H1 (cell line): ENCODE measurements at regions not wholly inside any gene's neighbourhood (a gene's known extent, or its start where the extent isn't known, plus 50 kb on each side); places are given as distances from the start of the nearest gene placed in this dataset.
A peak's percentile ranks its signal among the peaks of the same experiment; 100 is the strongest.

Source experiments
- CTCF ChIA-PET: fragments of 300-600 bp; sonication (Branson Sonifier 250); formaldehyde crosslinking; loops from one replicate; lab custom pipeline; 2021; ENCODE audit not compliant: partially characterized antibody; lab: Charles Lee
- POLR2A ChIA-PET: fragments of 300-600 bp; sonication (Branson Sonifier 250); formaldehyde crosslinking; loops from one replicate; lab custom pipeline; 2021; ENCODE audit warnings: inconsistent platforms; ENCODE audit not compliant: partially characterized antibody; lab: Charles Lee
- DNase-seq, 2 experiments: peaks; one replicate each; pipeline versions ENCODE4 v3.0.0 to v3.0.0-alpha.2; 2010 to 2022; ENCODE audit warnings: low spot score in 2 of 2, low read depth in 1 of 2, mixed read lengths in 1 of 2
- FAIRE-seq: peaks from 2 replicates; lab custom pipeline; 2011; peaks lifted over from hg19 to GRCh38; lab: Jason Lieb, UNC
- H2AFZ ChIP-seq: 2 replicates; pipeline ENCODE4 v1.8.1; 2012; ENCODE audit warnings: low read length, inconsistent platforms
- H2AK5ac ChIP-seq: 2 replicates; pipeline ENCODE4 v1.6.1; 2013; ENCODE audit warnings: low read depth, low read length
- H2BK120ac ChIP-seq: replicated peaks from 2 replicates; pipeline ENCODE3; 2013; ENCODE audit warnings: low read depth, low read length, inconsistent platforms
- H2BK12ac ChIP-seq: 2 replicates; pipeline ENCODE4 v1.6.1; 2013; ENCODE audit warnings: low read depth, low read length
- H2BK15ac ChIP-seq: 2 replicates; pipeline ENCODE4 v1.6.1; 2013; ENCODE audit warnings: low read length
- H2BK20ac ChIP-seq: 2 replicates; pipeline ENCODE4 v1.6.1; 2013; ENCODE audit warnings: low read length
- H2BK5ac ChIP-seq: 2 replicates; pipeline ENCODE4 v1.6.1; 2013; ENCODE audit warnings: low read depth, low read length
- H3K14ac ChIP-seq: 2 replicates; pipeline ENCODE4 v1.6.1; 2013; ENCODE audit warnings: inconsistent platforms; ENCODE audit not compliant: insufficient read length
- H3K18ac ChIP-seq: 2 replicates; pipeline ENCODE4 v1.6.1; 2013; ENCODE audit warnings: low read length; ENCODE audit errors: extremely low read depth
- H3K23ac ChIP-seq: 2 replicates; pipeline ENCODE4 v1.6.1; 2013; ENCODE audit warnings: inconsistent platforms; ENCODE audit not compliant: insufficient read length
- H3K23me2 ChIP-seq: 2 replicates; pipeline ENCODE4 v1.6.1; 2013; ENCODE audit warnings: low read depth, low read length
- H3K27ac ChIP-seq: 2 replicates; pipeline ENCODE4 v1.6.1; 2011; ENCODE audit warnings: low read depth, low read length, inconsistent platforms
- H3K27me3 ChIP-seq, 4 experiments: replicated peaks in 1 of 4; 1 replicate in 1 of 4; 2 replicates in 3 of 4; pipeline versions ENCODE4 v1.6.1 to v1.8.1; 2011 to 2013; ENCODE audit warnings: low read length in 3 of 4, mild to moderate bottlenecking in 3 of 4, inconsistent platforms in 2 of 4, mixed read lengths in 2 of 4, moderate library complexity in 1 of 4; ENCODE audit not compliant: control insufficient read depth in 3 of 4, insufficient read depth in 3 of 4; ENCODE audit errors: extremely low read depth in 1 of 4
- H3K36me3 ChIP-seq, 4 experiments: 2 replicates each; pipeline versions ENCODE4 v1.6.1 to v1.8.1; 2011 to 2013; ENCODE audit warnings: mild to moderate bottlenecking in 4 of 4, low read length in 3 of 4, moderate library complexity in 2 of 4, control low read depth in 1 of 4, inconsistent platforms in 1 of 4; ENCODE audit not compliant: insufficient read depth in 4 of 4, control insufficient read depth in 2 of 4
- H3K4ac ChIP-seq: replicated peaks from 2 replicates; pipeline ENCODE3; 2013; ENCODE audit warnings: low read length, low read depth, mixed read lengths, inconsistent platforms; ENCODE audit not compliant: insufficient read length
- H3K4me1 ChIP-seq, 4 experiments: replicated peaks in 1 of 4; 1 replicate in 1 of 4; 2 replicates in 3 of 4; pipeline versions ENCODE4 v1.6.1 to v1.8.1; 2011 to 2013; ENCODE audit warnings: low read length in 3 of 4, inconsistent platforms in 2 of 4, mixed read lengths in 1 of 4; ENCODE audit not compliant: insufficient read depth in 4 of 4, control insufficient read depth in 3 of 4
- H3K4me2 ChIP-seq, 2 experiments: 2 replicates each; pipeline versions ENCODE4 v1.6.1 to v1.8.1; 2011 to 2013; ENCODE audit warnings: low read depth in 2 of 2, low read length in 2 of 2, control low read depth in 1 of 2, inconsistent platforms in 1 of 2, mild to moderate bottlenecking in 1 of 2; ENCODE audit not compliant: insufficient read depth in 1 of 2
- H3K4me3 ChIP-seq, 4 experiments: fragments of 200-600, 300-600 bp in 1 of 4; sonication (generic), shearing (Covaris generic), sonication (Bioruptor Twin) in 1 of 4; 2 replicates each; pipeline versions ENCODE4 v1.5.1 to v1.8.1; 2011 to 2016; ENCODE audit warnings: low read length in 4 of 4, low read depth in 3 of 4, control low read depth in 2 of 4, inconsistent platforms in 2 of 4, mild to moderate bottlenecking in 2 of 4, mixed read lengths in 1 of 4, moderate library complexity in 1 of 4; ENCODE audit not compliant: insufficient read depth in 2 of 4; ENCODE audit errors: extremely low read depth in 1 of 4
- H3K56ac ChIP-seq: replicated peaks from 2 replicates; pipeline ENCODE3; 2013; ENCODE audit warnings: low read depth, mild to moderate bottlenecking, mixed read lengths, low read length, inconsistent platforms; ENCODE audit not compliant: insufficient read length
- H3K79me1 ChIP-seq: 2 replicates; pipeline ENCODE4 v1.6.1; 2013; ENCODE audit warnings: low read depth, low read length, control low read depth
- H3K79me2 ChIP-seq, 2 experiments: 2 replicates each; pipeline versions ENCODE4 v1.6.1 to v1.8.1; 2012 to 2013; ENCODE audit warnings: low read length in 2 of 2, mild to moderate bottlenecking in 2 of 2, inconsistent platforms in 1 of 2; ENCODE audit not compliant: insufficient read depth in 2 of 2, control insufficient read depth in 1 of 2
- H3K9ac ChIP-seq, 4 experiments: replicated peaks in 1 of 4; 1 replicate in 1 of 4; 2 replicates in 3 of 4; pipeline versions ENCODE4 v1.6.1 to v1.8.1; 2011 to 2013; ENCODE audit warnings: low read depth in 3 of 4, low read length in 3 of 4, control low read depth in 2 of 4, mild to moderate bottlenecking in 2 of 4, moderate library complexity in 2 of 4, inconsistent platforms in 1 of 4; ENCODE audit errors: extremely low read depth in 1 of 4
- H3K9me3 ChIP-seq, 2 experiments: 2 replicates each; pipeline versions ENCODE4 v1.6.1 to v1.8.1; 2012 to 2013; ENCODE audit warnings: mild to moderate bottlenecking in 2 of 2, moderate library complexity in 2 of 2, control low read depth in 1 of 2, inconsistent platforms in 1 of 2, low read depth in 1 of 2, low read length in 1 of 2, mixed read lengths in 1 of 2; ENCODE audit not compliant: insufficient read depth in 2 of 2
- H4K20me1 ChIP-seq, 2 experiments: replicated peaks in 1 of 2; 2 replicates each; pipeline versions ENCODE3 to v1.8.1; 2011 to 2013; ENCODE audit warnings: inconsistent platforms in 2 of 2, low read length in 2 of 2, mild to moderate bottlenecking in 1 of 2; ENCODE audit not compliant: insufficient read depth in 2 of 2, control insufficient read depth in 1 of 2
- H4K5ac ChIP-seq: 2 replicates; pipeline ENCODE4 v1.6.1; 2013; ENCODE audit warnings: low read length, low read depth, mixed read lengths, inconsistent platforms; ENCODE audit not compliant: insufficient read length
- H4K8ac ChIP-seq: 2 replicates; pipeline ENCODE4 v1.8.0; 2013; ENCODE audit warnings: mild to moderate bottlenecking, moderate library complexity, low read length, inconsistent platforms; ENCODE audit not compliant: insufficient read depth; ENCODE audit errors: extremely low read depth
- H4K91ac ChIP-seq: replicated peaks from 2 replicates; pipeline ENCODE3; 2013; ENCODE audit warnings: low read length, mixed read lengths, inconsistent platforms; ENCODE audit not compliant: insufficient read length
- WGBS, 2 experiments: shearing (Covaris generic) in 1 of 2; methylation state at CpG; one replicate each; pipeline versions ENCODE4 v1.1.6 to v1.1.7; 2013 to 2015; ENCODE audit warnings: low lambda C conversion rate in 2 of 2, mixed read lengths in 2 of 2, inconsistent platforms in 1 of 2, low coverage in 1 of 2, missing lambda C conversion rate in 1 of 2; ENCODE audit not compliant: insufficient replicate concordance in 2 of 2, insufficient coverage in 1 of 2, insufficient read length in 1 of 2; ENCODE audit errors: extremely low coverage in 1 of 2, missing lambda C conversion rate in 1 of 2; 5-methylcytosine and 5-hydroxymethylcytosine counted together

DNA sequence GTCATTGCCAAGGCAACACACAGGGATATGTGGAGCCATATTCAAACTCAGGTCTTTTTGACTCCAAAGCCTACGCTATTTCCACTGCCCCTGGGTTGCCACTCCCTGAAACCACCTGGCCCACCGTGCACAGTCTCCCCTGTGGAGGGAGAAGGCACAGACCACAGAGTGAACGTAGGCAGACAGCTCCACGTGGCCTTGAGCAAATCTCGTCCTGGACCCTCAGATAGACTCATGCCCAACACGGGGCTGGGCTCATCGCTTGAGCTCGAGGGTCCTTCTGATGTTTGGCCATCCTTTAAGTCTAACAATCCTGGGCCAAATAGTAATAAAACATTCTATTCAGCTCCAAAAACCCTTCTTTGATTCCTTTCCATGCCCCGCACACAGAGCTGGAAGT is 72.0 kb downstream of the CPN2 start:
- Histone ChIP-seq H2BK120ac (no peak overlapping the region), H3K4ac (no peak overlapping the region), H2BK20ac (no peak overlapping the region), H3K56ac (no peak overlapping the region), H2BK12ac (0 out of 2 replicates have a peak overlapping the region, but pooled peaks have one; percentile 55), H4K8ac (no peak overlapping the region), H4K91ac (no peak overlapping the region), H2BK5ac (no peak overlapping the region), H3K14ac (no peak overlapping the region), H3K36me3 (no peaks in the 10 kb centered on the region), H3K23ac (no peak overlapping the region), H3K9ac (no peak overlapping the region), H3K27ac (no peak overlapping the region), H2AK5ac (no peak overlapping the region), H3K18ac (no peak overlapping the region), H4K20me1 (no peaks in the 10 kb centered on the region), H3K9me3 (no peaks in the 10 kb centered on the region), H3K23me2 (no peaks in the 10 kb centered on the region), H3K4me3 (no peak overlapping the region), H3K79me1 (no peaks in the 10 kb centered on the region), H2BK15ac (peak overlapping the region; percentile 84; the same call in 1 of the 2 replicates), H3K79me2 (no peaks in the 10 kb centered on the region), H3K4me1 (peaks cover 0 to 14% (median 6%) of the 10 kb centered on the region in 4 experiments; a peak in 5 of 7 replicates), H3K4me2 (no peak overlapping the region), H3K27me3 (no peaks in the 10 kb centered on the region; a peak in 1 of 7 replicates), H4K5ac (no peak overlapping the region), H2AFZ (no peak overlapping the region)
- POLR2A ChIA-PET, result interaction anchor here (1.3 kb wide), 1 partner anchor 17 kb away, joined by 3 read pairs; no protein-coding TSS in a partner anchor
- DNase-seq, result no peak
- CTCF ChIA-PET, result interaction anchor here (1.0 to 1.9 kb wide), 5 partner anchors 9 to 111 kb away, joined by 3 to 9 read pairs (median 5); no protein-coding TSS in a partner anchor
- 89% methylated on average over 9 of the region's 9 CpGs; no CpG with 5 or more reads in 1 of the 2 experiments for WGBS, 2 experiments
- FAIRE-seq, result no peak
